ENCODE measurements at regions not wholly inside any gene's neighbourhood (a gene's known extent, or its start where the extent isn't known, plus 50 kb on each side); places are given as distances from the start of the nearest gene placed in this dataset.

GRCh38 chr1:59100708-59101374, 196.1 kb upstream of the FGGY start:
- ChIA-PET POLR2A (no interaction called here), CTCF (interaction anchor here (1.3 kb wide), 1 partner anchor 16 kb away, joined by 5 read pairs; no protein-coding TSS in a partner anchor)
- peak; percentile 38 for DNase-seq (ENCODE audit: low read depth, low spot score)
- no peak overlapping the region for H3K4me3 ChIP-seq (ENCODE audit: low read depth, low read length)
- no peak for TF ChIP-seq CTCF (IDR thresholded peaks at IDR 0.05; ENCODE audit: insufficient read depth, low read length, missing control alignments)

- no peak for TF ChIP-seq CTCF (IDR thresholded peaks at IDR 0.05; ENCODE audit: insufficient read depth, low read length, missing control alignments)
- no peak for DNase-seq (ENCODE audit: low read depth, low spot score)
- H3K4me3 ChIP-seq (ENCODE audit: low read depth, low read length), result no peak overlapping the region
- POLR2A ChIA-PET, result no interaction called here
- CTCF ChIA-PET, result interaction anchor here (1.3 kb wide), 1 partner anchor 17 kb away, joined by 5 read pairs; no protein-coding TSS in a partner anchor
Observed at GRCh38 chr1:59101518-59101917, 195.4 kb upstream of the FGGY start.

- ChIA-PET CTCF (no interaction called here), POLR2A (no interaction called here)
- no peak for TF ChIP-seq CTCF (IDR thresholded peaks at IDR 0.05; ENCODE audit: insufficient read depth, low read length, missing control alignments)
- no peak overlapping the region for H3K4me3 ChIP-seq (ENCODE audit: low read depth, low read length)
- no peak for DNase-seq (ENCODE audit: low read depth, low spot score)
Observed at GRCh38 chr1:59103457-59103856, 193.4 kb upstream of the FGGY start.

GRCh38 chr1:59104191-59104760, 192.6 kb upstream of the FGGY start:
- ChIA-PET POLR2A (no interaction called here), CTCF (interaction anchor here (1.1 to 1.2 kb wide), 2 partner anchors 9 to 595 kb away, joined by 3 read pairs; no protein-coding TSS in a partner anchor)
- no peak for DNase-seq (ENCODE audit: low read depth, low spot score)
- no peak for TF ChIP-seq CTCF (IDR thresholded peaks at IDR 0.05; ENCODE audit: insufficient read depth, low read length, missing control alignments)
- no peak overlapping the region for H3K4me3 ChIP-seq (ENCODE audit: low read depth, low read length)

- ChIA-PET CTCF (interaction anchor here (0.8 kb wide), 1 partner anchor 29 kb away, joined by 3 read pairs; no protein-coding TSS in a partner anchor), POLR2A (no interaction called here)
- no peak for DNase-seq (ENCODE audit: low read depth, low spot score)
- TF ChIP-seq CTCF (IDR thresholded peaks at IDR 0.05; ENCODE audit: insufficient read depth, low read length, missing control alignments), result no peak
- no peak overlapping the region for H3K4me3 ChIP-seq (ENCODE audit: low read depth, low read length)
Observed at GRCh38 chr1:59105548-59106507, 191.1 kb upstream of the FGGY start.

GRCh38 chr1:59107516-59107915, 189.4 kb upstream of the FGGY start:
- no peak for TF ChIP-seq CTCF (IDR thresholded peaks at IDR 0.05; ENCODE audit: insufficient read depth, low read length, missing control alignments)
- H3K4me3 ChIP-seq (ENCODE audit: low read depth, low read length), result no peak overlapping the region
- CTCF ChIA-PET, result interaction anchor here (1.0 kb wide), 1 partner anchor 590 kb away, joined by 3 read pairs; no protein-coding TSS in a partner anchor
- POLR2A ChIA-PET, result no interaction called here
- no peak for DNase-seq (ENCODE audit: low read depth, low spot score)
